ENCODE measurements at regions not wholly inside any gene's neighbourhood (a gene's known extent, or its start where the extent isn't known, plus 50 kb on each side); places are given as distances from the start of the nearest gene placed in this dataset.

DNA sequence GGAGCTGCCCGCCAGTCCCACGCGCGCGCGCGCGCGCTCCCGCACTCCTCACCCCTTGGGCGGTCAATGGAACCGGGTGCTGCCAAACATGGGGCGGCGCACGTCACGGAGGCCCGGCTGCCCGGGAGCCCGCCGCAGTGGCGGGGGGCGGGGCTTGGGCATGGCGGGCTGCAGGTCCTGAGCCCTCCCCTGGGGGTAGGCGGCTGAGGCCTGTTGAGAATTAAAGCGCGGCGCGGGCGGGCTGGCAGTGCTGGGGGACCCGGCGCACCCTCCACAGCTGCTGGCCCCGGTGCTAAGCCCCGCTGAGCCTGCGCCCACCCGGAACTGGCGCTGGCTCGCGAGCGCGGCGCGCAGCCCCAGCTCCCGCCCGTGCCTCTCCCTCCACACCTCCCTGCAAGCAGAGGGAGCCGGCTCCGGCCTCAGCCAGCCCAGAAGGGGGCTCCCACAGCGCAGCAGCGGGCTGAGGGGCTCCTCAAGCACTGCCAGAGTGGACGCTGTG is 634.2 kb downstream of the ANKRD7 start:
- TF ChIP-seq, protein P1, sequence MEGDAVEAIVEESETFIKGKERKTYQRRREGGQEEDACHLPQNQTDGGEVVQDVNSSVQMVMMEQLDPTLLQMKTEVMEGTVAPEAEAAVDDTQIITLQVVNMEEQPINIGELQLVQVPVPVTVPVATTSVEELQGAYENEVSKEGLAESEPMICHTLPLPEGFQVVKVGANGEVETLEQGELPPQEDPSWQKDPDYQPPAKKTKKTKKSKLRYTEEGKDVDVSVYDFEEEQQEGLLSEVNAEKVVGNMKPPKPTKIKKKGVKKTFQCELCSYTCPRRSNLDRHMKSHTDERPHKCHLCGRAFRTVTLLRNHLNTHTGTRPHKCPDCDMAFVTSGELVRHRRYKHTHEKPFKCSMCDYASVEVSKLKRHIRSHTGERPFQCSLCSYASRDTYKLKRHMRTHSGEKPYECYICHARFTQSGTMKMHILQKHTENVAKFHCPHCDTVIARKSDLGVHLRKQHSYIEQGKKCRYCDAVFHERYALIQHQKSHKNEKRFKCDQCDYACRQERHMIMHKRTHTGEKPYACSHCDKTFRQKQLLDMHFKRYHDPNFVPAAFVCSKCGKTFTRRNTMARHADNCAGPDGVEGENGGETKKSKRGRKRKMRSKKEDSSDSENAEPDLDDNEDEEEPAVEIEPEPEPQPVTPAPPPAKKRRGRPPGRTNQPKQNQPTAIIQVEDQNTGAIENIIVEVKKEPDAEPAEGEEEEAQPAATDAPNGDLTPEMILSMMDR (IDR thresholded peaks at IDR 0.05; ENCODE audit: insufficient read depth, low read length) = no peak
- no peak for TF ChIP-seq POLR2AphosphoS5 (IDR thresholded peaks at IDR 0.05; ENCODE audit: low read depth)
- TF ChIP-seq, protein P2, sequence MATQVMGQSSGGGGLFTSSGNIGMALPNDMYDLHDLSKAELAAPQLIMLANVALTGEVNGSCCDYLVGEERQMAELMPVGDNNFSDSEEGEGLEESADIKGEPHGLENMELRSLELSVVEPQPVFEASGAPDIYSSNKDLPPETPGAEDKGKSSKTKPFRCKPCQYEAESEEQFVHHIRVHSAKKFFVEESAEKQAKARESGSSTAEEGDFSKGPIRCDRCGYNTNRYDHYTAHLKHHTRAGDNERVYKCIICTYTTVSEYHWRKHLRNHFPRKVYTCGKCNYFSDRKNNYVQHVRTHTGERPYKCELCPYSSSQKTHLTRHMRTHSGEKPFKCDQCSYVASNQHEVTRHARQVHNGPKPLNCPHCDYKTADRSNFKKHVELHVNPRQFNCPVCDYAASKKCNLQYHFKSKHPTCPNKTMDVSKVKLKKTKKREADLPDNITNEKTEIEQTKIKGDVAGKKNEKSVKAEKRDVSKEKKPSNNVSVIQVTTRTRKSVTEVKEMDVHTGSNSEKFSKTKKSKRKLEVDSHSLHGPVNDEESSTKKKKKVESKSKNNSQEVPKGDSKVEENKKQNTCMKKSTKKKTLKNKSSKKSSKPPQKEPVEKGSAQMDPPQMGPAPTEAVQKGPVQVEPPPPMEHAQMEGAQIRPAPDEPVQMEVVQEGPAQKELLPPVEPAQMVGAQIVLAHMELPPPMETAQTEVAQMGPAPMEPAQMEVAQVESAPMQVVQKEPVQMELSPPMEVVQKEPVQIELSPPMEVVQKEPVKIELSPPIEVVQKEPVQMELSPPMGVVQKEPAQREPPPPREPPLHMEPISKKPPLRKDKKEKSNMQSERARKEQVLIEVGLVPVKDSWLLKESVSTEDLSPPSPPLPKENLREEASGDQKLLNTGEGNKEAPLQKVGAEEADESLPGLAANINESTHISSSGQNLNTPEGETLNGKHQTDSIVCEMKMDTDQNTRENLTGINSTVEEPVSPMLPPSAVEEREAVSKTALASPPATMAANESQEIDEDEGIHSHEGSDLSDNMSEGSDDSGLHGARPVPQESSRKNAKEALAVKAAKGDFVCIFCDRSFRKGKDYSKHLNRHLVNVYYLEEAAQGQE (IDR thresholded peaks at IDR 0.05; ENCODE audit: insufficient replicate concordance, low read depth) = no peak
